ENCODE measurements at regions not wholly inside any gene's neighbourhood (a gene's known extent, or its start where the extent isn't known, plus 50 kb on each side); places are given as distances from the start of the nearest gene placed in this dataset.

- no peaks in the 10 kb centered on the region for H3K36me3 ChIP-seq (ENCODE audit: insufficient read depth, low read length)
- H3K27ac ChIP-seq (ENCODE audit: low read depth, low read length) = no peak overlapping the region
- H3K4me1 ChIP-seq (ENCODE audit: insufficient read depth, low read length) = peaks cover 30% of the 10 kb centered on the region
- H4K20me1 ChIP-seq (ENCODE audit: insufficient read depth, low read length) = no peaks in the 10 kb centered on the region
- no peaks in the 10 kb centered on the region for H3K27me3 ChIP-seq (ENCODE audit: insufficient read depth, low read length)
- no peak for DNase-seq (ENCODE audit: insufficient read length, low spot score, missing footprints)
- H2AFZ ChIP-seq (ENCODE audit: low read length) = no peak overlapping the region
- no peaks in the 10 kb centered on the region for H3K9me3 ChIP-seq (ENCODE audit: low read depth, low read length)
- H3K4me2 ChIP-seq (ENCODE audit: insufficient read depth, low read length) = no peak overlapping the region
- no peaks in the 10 kb centered on the region for H3K79me2 ChIP-seq (ENCODE audit: insufficient read depth, low read length)
- H3K4me3 ChIP-seq (ENCODE audit: insufficient read depth, low read length) = no peak overlapping the region
- no peak for TF ChIP-seq CTCF (IDR thresholded peaks at IDR 0.05; ENCODE audit: extremely low read depth, low read depth, low read length)
Measured at GRCh38 chr4:186930024-186930423, 206.4 kb upstream of the FAT1 start.

- Histone ChIP-seq H4K20me1 (ENCODE audit: insufficient read depth, low read length) (no peaks in the 10 kb centered on the region), H3K9me3 (ENCODE audit: low read depth, low read length) (no peaks in the 10 kb centered on the region), H3K4me1 (ENCODE audit: insufficient read depth, low read length) (peaks cover 44% of the 10 kb centered on the region), H2AFZ (ENCODE audit: low read length) (no peak overlapping the region), H3K27ac (ENCODE audit: low read depth, low read length) (peak overlapping the region; percentile 89), H3K36me3 (ENCODE audit: insufficient read depth, low read length) (no peaks in the 10 kb centered on the region), H3K4me2 (ENCODE audit: insufficient read depth, low read length) (peak overlapping the region; percentile 30), H3K79me2 (ENCODE audit: insufficient read depth, low read length) (no peaks in the 10 kb centered on the region), H3K27me3 (ENCODE audit: insufficient read depth, low read length) (no peaks in the 10 kb centered on the region), H3K4me3 (ENCODE audit: insufficient read depth, low read length) (no peak overlapping the region)
- DNase-seq (ENCODE audit: insufficient read length, low spot score, missing footprints) = no peak
- TF ChIP-seq CTCF (IDR thresholded peaks at IDR 0.05; ENCODE audit: extremely low read depth, low read depth, low read length) = no peak
Measured at GRCh38 chr4:186931519-186931918, 207.9 kb upstream of the FAT1 start.

- Histone ChIP-seq H3K36me3 (ENCODE audit: insufficient read depth, low read length) (no peaks in the 10 kb centered on the region), H3K27me3 (ENCODE audit: insufficient read depth, low read length) (no peaks in the 10 kb centered on the region), H3K4me3 (ENCODE audit: insufficient read depth, low read length) (no peak overlapping the region), H3K9me3 (ENCODE audit: low read depth, low read length) (no peaks in the 10 kb centered on the region), H2AFZ (ENCODE audit: low read length) (no peak overlapping the region), H3K4me1 (ENCODE audit: insufficient read depth, low read length) (peaks cover 51% of the 10 kb centered on the region), H3K27ac (ENCODE audit: low read depth, low read length) (peak overlapping the region; percentile 89), H3K4me2 (ENCODE audit: insufficient read depth, low read length) (peak overlapping the region; percentile 27), H3K79me2 (ENCODE audit: insufficient read depth, low read length) (no peaks in the 10 kb centered on the region), H4K20me1 (ENCODE audit: insufficient read depth, low read length) (no peaks in the 10 kb centered on the region)
- TF ChIP-seq CTCF (IDR thresholded peaks at IDR 0.05; ENCODE audit: extremely low read depth, low read depth, low read length) = no peak
- DNase-seq (ENCODE audit: insufficient read length, low spot score, missing footprints) = no peak
Measured at GRCh38 chr4:186932196-186932595, 208.5 kb upstream of the FAT1 start.

- H3K27ac ChIP-seq (ENCODE audit: low read depth, low read length) = peak overlapping the region; percentile 89
Measured at GRCh38 chr4:186932631-186933187, 209.1 kb upstream of the FAT1 start.

More at GRCh38 chr4:186932631-186933187, 209.1 kb upstream of the FAT1 start:
- DNase-seq (ENCODE audit: insufficient read length, low spot score, missing footprints) = no peak
- Histone ChIP-seq H3K27me3 (ENCODE audit: insufficient read depth, low read length) (no peaks in the 10 kb centered on the region), H3K4me2 (ENCODE audit: insufficient read depth, low read length) (peak overlapping the region; percentile 27), H3K9me3 (ENCODE audit: low read depth, low read length) (no peaks in the 10 kb centered on the region), H2AFZ (ENCODE audit: low read length) (no peak overlapping the region), H3K4me3 (ENCODE audit: insufficient read depth, low read length) (no peak overlapping the region), H3K36me3 (ENCODE audit: insufficient read depth, low read length) (no peaks in the 10 kb centered on the region), H4K20me1 (ENCODE audit: insufficient read depth, low read length) (no peaks in the 10 kb centered on the region), H3K79me2 (ENCODE audit: insufficient read depth, low read length) (no peaks in the 10 kb centered on the region), H3K4me1 (ENCODE audit: insufficient read depth, low read length) (peaks cover 53% of the 10 kb centered on the region)
- no peak for TF ChIP-seq CTCF (IDR thresholded peaks at IDR 0.05; ENCODE audit: extremely low read depth, low read depth, low read length)
